ACHN (cell line): ENCODE measurements at regions not wholly inside any gene's neighbourhood (a gene's known extent, or its start where the extent isn't known, plus 50 kb on each side); places are given as distances from the start of the nearest gene placed in this dataset.

Experiments used
- DNase-seq: peaks from one replicate; pipeline ENCODE4 v3.0.0-alpha.2; 2015
- in situ Hi-C: cut with HindIII; loops from 2 replicates; pipeline ENCODE4 v1.10.0; 2017; ENCODE audit warnings: low sequenced_read_pairs, low pct_ligation_motif_present, low pct_unique_long_range_greater_than_20kb

GRCh38 chr7:110604206-110604605, 486.7 kb upstream of the LRRN3 start:
- in situ Hi-C loops = no loop called here
- no peak for DNase-seq

- DNase-seq = no peak
- in situ Hi-C loops = no loop called here
Measured at GRCh38 chr7:110604885-110605284, 486.0 kb upstream of the LRRN3 start.

- DNase-seq = no peak
- in situ Hi-C loops = no loop called here
Measured at GRCh38 chr7:110607050-110607857, 483.7 kb upstream of the LRRN3 start.

- in situ Hi-C loops = no loop called here
- no peak for DNase-seq
Measured at GRCh38 chr7:110609336-110609735, 481.6 kb upstream of the LRRN3 start.

- DNase-seq = no peak
- in situ Hi-C loops = no loop called here
Measured at GRCh38 chr7:110612680-110613079, 478.2 kb upstream of the LRRN3 start.
